NT2/D1 (cell line): ENCODE measurements at regions not wholly inside any gene's neighbourhood (a gene's known extent, or its start where the extent isn't known, plus 50 kb on each side); places are given as distances from the start of the nearest gene placed in this dataset.

Source experiments
- SUZ12 ChIP-seq: IDR thresholded peaks from 2 replicates; pipeline ENCODE4 v1.6.1; 2011; ENCODE audit not compliant: insufficient read length, insufficient read depth; ENCODE audit errors: extremely low read depth
- YY1 ChIP-seq: IDR thresholded peaks from 2 replicates; pipeline ENCODE4 v1.6.1; 2011; ENCODE audit not compliant: insufficient read length, insufficient read depth
- ZNF274 ChIP-seq: IDR thresholded peaks from 2 replicates; pipeline ENCODE4 v1.6.1; 2011; ENCODE audit warnings: mild to moderate bottlenecking, low read depth, low read length

DNA sequence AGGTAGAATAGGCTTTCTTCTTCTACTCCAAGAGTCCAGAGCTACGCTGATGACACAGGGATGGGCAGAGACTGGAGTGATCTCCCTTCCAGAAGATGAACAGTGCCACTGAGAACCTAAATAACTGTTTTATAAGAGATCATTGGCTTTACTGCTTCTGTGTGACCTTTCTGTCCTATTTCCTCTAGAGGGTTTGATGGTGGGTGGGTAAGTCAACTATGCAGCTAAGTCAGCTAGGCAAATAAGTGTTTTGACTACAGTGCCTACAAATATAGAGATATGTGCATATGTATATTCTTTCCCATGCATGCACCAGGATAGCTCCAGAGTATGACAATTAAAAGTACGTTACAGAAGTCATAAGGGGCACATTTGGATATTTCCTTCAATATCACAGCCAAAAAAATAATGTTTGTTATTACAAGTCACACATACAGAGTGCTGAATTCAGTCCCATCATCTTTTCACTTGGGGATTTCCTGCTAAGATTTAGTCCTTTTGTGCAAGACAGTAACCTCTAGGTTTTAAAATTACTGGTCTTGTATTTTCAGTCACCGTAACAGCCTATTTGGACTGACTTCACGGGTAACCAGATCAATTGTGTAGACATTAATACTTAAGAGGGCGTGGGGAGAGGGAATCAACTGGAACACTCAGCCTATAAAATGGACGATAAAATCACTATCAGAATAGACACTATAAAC is 412.6 kb upstream of the SOX5 start:
- TF ChIP-seq ZNF274 (no peak), YY1 (no peak), SUZ12 (no peak)
